ENCODE measurements at regions not wholly inside any gene's neighbourhood (a gene's known extent, or its start where the extent isn't known, plus 50 kb on each side); places are given as distances from the start of the nearest gene placed in this dataset.

GRCh38 chr14:98826618-98827017 lies 445.4 kb downstream of the BCL11B start:
- no peak for DNase-seq

DNA sequence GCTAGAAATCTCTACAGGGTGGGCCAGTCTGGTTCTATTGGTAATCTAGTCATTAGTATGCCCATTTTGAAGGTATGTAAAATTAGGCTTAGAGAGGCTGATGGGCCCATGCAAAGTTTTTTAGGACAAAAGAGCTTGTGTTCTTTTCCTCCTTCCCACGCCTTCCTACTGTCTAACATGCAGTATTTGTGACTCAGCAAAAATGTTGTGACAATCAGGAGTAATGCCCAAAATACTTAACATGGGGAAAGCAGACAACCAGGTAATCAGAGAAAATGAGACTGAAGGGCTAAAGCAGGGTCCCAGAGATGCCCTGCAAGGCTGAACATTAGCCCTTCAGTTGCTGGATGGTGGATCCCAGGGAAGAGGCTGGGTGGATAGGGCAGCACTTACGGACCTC lies 437.9 kb downstream of the BCL11B start:
- no peak for DNase-seq

DNA sequence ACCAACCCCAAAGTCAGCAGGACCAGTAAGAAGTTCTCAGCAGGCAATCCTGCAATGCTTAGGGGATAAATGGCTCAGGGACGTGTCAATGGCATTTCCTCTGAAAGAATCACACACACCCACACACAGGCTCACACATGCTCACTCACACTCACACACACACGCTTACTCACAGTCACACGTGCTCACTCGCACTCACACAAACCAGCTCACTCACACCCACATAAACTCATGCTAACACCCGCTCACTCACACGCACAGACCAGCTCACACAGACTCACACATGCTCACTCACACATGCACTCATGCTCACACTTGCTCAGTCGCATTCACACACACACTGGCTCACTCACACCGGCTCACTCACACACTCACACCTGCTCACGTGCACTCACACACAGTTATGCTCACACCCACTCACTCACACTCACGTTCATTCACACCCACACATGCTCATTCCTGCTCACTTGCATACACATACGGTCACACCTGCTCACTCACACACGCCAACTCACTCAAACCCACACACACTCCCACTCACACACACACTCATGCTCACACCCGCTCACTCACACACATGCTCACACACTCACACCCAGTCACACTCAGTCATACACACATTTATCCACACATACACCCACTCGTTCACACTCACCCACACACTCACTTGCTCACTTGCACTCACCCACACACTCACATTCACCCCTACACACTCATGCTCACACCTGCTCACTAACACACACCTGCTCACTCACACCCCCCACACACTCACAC lies 436.8 kb downstream of the BCL11B start:
- DNase-seq: no peak

DNA sequence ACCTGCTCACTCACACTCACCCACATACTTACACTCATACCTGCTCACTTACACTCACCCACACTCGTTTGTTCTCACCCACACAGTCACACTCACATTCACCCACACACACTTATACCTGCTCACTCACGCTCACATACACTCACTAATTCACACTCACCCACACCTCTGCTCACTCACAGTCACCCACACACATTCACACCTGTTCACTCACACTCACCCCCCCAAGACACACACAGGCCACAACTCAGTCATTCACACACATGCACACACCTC lies 436.2 kb downstream of the BCL11B start:
- no peak for DNase-seq

DNA sequence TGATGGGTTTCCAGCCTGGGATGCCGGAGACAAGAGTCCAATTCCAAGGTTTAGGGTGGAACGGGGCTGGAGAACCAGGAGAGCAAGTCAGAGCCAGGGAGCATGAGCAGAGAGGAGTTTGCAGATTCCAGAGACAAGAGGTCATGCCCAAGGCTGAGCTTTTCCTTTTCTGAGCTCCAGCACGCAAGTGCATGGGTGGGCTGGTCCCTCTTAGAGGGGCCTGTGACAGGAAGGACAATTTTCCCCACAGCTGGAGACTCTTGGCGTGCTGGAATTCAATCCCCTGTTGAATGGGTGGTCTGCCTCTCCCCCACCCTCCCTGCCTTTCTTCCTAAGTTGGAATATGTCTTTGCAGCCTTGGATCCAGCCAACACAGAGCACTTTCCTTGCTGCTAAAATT lies 431.9 kb downstream of the BCL11B start:
- DNase-seq: no peak

DNA sequence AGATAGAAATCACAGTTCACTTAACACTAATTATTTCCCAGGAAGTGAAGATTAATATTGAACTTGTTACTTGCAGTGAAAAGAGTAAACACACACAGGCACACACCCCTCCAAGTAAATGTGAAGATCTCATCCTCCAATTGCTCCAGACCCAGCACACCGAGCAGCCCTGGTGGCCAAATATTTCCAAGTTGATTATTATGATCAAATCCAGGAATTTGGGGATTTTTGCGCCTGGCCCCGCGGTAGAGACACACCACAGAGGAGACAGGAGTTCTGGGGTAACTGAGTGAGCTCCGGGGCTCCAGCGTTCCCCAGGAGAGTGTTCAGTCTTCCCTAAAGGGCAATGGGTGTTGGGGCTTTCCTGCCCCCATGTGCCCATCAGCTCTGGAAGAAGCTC lies 431.5 kb downstream of the BCL11B start:
- no peak for DNase-seq

DNA sequence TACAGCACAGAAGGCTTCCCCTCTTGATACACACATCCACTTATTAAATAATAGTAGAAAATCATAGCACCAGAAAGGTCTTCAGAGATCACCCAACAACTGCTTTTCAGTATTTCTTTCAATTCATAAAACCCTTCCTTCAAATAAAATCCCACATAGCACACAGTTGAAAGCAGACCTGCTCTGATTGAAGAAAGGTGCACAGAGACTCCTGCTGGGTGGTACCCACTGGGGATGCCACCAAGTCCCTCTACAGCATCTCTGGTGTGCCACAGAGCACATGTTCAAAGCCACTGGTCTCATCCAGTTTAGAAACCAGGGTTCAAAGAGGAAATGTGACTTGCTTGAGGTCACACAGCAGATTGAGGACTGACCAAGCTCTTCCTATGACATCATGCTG lies 427.5 kb downstream of the BCL11B start:
- no peak for DNase-seq

DNA sequence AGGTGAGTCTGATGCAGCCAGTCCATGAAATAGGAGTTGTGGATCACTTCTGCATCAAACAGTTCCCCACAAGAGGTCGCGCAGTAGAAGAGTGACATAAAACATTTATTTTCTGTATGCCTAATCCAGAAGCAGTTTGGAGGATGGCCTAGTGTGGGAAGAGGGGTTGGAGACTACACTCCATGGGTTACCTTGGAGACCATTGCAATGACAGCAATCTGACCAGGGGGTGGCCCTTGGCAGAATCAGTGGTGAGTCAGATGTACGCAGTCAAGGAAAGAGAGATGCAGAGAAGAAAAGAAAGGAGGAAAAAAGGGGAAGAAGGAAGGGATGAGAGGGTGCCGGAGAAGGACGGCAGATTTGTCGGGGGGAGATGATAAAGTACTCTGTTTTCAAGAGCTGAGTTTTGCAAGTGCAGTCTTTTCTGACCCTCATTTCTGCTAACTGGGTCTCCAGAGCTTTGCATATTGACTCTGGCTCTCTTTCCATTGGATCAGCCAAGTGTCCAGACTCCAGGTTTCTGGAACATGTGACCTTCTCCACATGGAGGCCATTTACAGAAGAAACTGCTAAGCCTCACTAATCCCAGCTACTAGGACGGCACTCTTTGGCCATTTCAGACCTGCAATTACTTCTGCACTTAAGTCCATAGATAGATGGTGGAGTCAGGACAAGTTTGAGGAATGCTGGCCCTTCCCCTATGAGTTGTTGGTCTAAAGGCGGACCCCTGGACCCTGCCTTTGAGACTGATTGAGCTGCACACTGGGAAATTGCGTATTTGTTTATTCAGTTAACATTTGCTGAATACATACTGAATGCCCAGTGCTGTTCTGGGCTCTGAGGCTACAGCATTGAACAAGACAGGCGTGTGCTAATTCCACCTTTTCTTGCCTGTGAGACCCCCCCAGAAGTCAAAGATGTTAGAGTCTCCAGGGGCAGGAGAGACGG lies 424.2 kb downstream of the BCL11B start:
- no peak for DNase-seq

GRCh38 chr14:98853063-98853729 lies 418.8 kb downstream of the BCL11B start:
- DNase-seq: no peak

DNA sequence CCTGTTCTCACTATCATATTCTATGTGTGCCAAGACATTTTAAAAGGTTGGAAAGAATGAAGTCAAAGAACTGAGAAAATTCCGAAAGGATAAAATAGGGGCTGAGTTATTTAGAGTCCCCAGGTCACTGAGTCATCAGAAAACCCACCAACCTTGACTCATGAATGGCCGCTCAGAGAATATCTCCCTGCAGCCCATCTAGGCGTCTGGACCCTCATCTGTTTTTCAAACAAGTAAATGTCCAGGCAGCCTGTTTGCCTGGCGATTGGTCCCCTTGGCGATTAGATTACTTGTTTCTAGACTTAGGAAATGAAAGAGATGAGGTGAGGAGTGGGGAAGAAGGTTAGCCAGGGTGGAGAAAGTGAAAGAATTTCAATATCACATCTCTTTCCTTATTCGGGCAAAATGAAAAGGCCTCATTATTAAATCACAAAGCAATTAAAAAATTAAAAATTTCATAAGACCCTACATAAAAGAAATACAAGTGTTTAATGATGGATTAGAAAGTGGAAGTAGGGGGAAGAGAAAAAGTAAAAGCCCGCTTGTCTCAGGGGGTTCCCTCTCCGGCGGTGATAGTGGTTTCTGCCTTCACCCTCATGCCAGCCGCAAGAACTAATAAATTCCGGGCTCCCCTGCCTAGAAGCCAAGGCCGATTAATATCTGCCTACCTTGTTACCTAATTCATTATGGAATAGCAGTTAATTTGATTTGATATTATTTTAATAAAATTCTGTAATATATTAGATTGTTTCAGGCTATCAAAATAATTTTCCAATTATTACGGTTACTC lies 415.9 kb downstream of the BCL11B start:
- DNase-seq: no peak

DNA sequence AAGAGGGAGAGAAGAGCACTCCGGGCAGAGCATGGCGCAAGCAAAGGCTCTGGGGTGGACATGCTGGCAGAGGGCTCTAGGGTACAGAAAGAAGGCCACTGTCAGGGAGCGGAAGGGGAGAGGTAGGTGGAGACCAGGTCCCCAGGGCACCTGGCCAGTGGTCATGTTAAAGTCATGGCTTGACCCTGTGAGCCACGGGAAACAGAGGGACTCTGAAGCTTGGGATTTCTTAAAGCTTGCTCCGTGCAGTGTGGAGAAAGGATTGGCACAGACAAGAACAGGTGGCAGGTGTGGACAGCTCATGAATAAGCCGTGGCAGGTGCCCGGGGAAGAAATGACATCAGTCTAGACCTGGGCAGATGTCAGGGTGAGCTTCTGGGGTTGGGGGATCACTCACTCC lies 413.8 kb downstream of the BCL11B start:
- no peak for DNase-seq

DNA sequence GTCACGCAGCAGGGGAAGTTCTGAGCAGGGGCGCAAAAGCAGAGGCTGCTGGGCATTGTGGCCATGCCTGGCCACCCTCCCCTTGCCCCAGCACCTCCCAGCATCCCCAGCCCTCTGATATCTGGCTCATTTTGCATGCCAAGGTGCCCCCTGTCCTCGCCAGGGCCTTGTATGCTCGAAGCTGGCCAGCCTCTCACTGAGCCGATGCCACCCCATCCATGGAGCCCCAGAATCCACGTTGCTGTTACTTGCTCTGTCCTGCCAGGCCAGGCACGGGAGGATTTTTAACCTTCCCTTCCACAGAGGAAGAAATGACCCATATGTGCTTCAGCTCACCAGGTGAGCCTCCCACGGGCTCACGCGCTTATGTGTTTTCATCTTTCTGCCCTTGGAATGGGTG lies 413.4 kb downstream of the BCL11B start:
- no peak for DNase-seq

GRCh38 chr14:98859301-98859700 lies 412.7 kb downstream of the BCL11B start:
- DNase-seq: no peak

GRCh38 chr14:98864211-98864610 lies 407.8 kb downstream of the BCL11B start:
- DNase-seq: no peak

- DNase-seq: no peak
These were observed 404.9 kb downstream of the BCL11B start for GRCh38 chr14:98867146-98867545.

GRCh38 chr14:98867726-98868125 lies 404.3 kb downstream of the BCL11B start:
- DNase-seq: no peak

DNA sequence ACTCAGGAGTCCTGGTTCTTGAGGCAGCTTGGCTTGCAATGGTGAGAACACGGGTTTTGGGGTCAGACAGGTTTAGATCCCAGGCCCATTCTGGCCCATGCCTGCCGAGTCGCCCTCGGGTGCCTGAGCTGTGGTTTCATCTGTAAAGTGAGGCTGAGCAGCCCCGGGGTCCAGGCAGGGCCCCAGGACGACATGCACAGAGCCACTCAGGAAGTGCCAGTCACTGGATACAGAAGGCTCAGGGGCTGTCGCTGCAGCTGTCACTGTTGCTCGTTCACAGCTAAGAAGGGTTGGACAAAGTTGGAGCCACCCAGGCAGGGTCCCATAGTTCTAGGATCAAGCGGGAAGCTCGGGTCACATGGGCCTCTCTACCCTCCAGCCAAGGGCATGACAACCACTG lies 403.1 kb downstream of the BCL11B start:
- no peak for DNase-seq

- no peak for DNase-seq
These were observed 400.2 kb downstream of the BCL11B start for GRCh38 chr14:98871796-98872195.

DNA sequence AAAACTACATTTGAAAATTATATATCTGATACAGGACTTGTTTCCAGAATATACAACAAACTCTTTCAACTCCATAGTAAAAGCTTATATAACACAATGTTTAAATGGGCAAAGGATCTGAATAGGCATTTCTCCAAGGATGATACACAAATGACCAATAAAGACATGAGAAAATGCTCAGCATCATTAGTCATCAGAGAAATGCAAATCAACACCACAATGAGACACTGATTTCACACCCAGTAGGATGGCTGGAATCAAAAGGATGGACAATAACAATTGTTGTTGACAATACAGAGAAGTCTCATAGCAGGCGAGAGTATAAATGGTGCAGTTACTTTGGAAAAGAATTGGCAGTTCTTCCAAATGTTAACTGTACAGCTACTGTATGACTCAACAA lies 394.9 kb downstream of the BCL11B start:
- DNase-seq: no peak

DNA sequence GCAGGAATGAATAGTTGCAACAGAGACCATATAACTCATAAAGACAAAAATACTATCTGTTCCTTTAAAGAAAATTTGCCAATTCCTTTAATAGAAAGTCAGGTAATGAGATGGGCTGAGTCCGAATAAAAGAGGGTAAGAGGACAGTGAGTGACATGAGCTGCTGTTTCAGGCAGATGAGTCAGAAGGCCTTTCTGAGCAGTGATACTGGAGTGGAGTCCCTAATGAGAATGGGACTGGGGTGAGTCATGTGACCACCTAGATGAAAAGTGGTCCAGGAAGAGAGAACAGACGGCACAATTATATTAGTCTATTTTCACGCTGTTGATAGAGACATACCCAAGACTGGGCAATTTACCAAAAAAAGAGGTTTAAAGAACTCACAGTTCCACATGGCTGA lies 393.7 kb downstream of the BCL11B start:
- no peak for DNase-seq

DNA sequence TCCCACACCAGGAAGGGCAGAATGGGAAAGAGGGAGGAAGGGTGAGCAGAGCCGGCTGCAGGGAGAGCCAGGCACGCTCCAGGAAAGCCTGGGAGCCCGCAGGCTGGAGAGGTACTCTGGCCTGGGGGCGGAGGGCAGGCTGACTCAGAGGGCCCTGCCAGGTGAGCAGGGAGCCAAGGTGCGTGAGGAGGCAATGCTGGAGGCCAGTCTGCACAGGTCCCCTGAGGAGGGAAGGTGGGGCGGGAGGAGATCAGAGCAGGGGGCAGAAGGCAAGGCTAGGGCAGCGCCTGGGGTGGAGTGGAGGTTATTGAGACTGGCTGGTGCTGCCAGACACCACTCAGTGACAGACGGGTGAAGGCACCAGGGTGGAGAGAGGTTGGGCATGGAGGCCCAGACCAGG lies 385.0 kb downstream of the BCL11B start:
- no peak for DNase-seq

DNA sequence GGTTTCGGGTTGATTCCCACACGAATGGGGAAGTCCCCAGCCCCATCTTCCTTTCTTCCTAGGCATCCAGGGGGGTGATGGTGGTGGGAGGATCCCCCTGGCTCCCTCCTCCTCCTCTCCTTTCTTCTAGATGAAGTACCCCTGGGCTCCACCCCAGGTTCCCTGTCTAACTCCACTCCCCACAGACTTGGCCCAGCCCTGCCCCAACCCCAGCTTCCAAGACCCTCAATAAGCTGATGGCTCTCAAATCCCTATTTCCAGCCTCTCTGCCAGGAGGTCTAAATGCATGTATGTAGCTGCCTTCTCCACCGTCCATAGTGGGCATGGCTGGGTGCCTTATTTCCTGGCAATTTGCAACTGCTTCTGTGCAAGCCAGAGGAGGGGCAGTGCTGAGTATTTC lies 383.7 kb downstream of the BCL11B start:
- DNase-seq: no peak
